Stomach (tissue), 8 donors: ENCODE measurements at regions not wholly inside any gene's neighbourhood (a gene's known extent, or its start where the extent isn't known, plus 50 kb on each side); places are given as distances from the start of the nearest gene placed in this dataset.
"Not testable (repeated sequence)": the region's sequence is repeated elsewhere in the genome, so short reads cannot be mapped to it uniquely, and the experiment has no call there.

Experiments
- DNase-seq, 2 donors: peaks; one replicate each; pipeline versions ENCODE4 v3.0.0 to v3.0.0-alpha.2; 2013 to 2019
- H3K27ac ChIP-seq, 5 donors: fragments of 200-600 bp in 4 of 5; sonication (generic) in 4 of 5; one replicate each; pipeline ENCODE4 v1.5.1; 2013 to 2019; ENCODE audit warnings: mild to moderate bottlenecking in 1 of 5, moderate library complexity in 1 of 5
- H3K27me3 ChIP-seq, 3 donors: fragments of 200-600 bp; sonication (generic); one replicate each; pipeline ENCODE4 v1.5.1; 2017 to 2019; ENCODE audit warnings: mixed run types in 1 of 3
- H3K36me3 ChIP-seq, 4 donors: fragments of 200-600 bp; sonication (generic); 1 replicate in 3 of 4; 2 replicates in 1 of 4; pipeline ENCODE4 v1.5.1; 2016 to 2019
- H3K4me1 ChIP-seq, 4 donors: fragments of 200-600 bp; sonication (generic); one replicate each; pipeline ENCODE4 v1.5.1; 2016 to 2019
- H3K4me3 ChIP-seq, 4 donors: fragments of 200-600 bp; sonication (generic) in 3 of 4; one replicate each; pipeline ENCODE4 v1.5.1; 2016 to 2019; ENCODE audit warnings: mild to moderate bottlenecking in 1 of 4
- H3K9me3 ChIP-seq, 4 donors: fragments of 200-600 bp; sonication (generic); one replicate each; pipeline ENCODE4 v1.5.1; 2016 to 2019
- CTCF ChIP-seq, 7 experiments: fragments of 450-650 bp in 4 of 7; fragments of 200-600 bp in 3 of 7; sonication (generic) in 3 of 7; IDR thresholded peaks; one replicate each; pipeline ENCODE4 v1.5.1; 2016 to 2019; ENCODE audit warnings: antibody characterized with exemption in 7 of 7, control low read depth in 2 of 7, mild to moderate bottlenecking in 1 of 7
- EP300 ChIP-seq: sonication (generic); formaldehyde crosslinking; IDR thresholded peaks from one replicate; pipeline ENCODE4 v1.6.1; 2017; ENCODE audit warnings: antibody characterized with exemption
- POLR2A ChIP-seq, 4 donors: fragments of 450-650 bp; IDR thresholded peaks; one replicate each; pipeline ENCODE4 v1.6.1; 2016; ENCODE audit warnings: antibody characterized with exemption in 4 of 4, control low read depth in 2 of 4, mild to moderate bottlenecking in 1 of 4, moderate library complexity in 1 of 4
- POLR2AphosphoS5 ChIP-seq, 3 donors: sonication (generic); formaldehyde crosslinking; IDR thresholded peaks; one replicate each; pipeline ENCODE4 v1.6.1; 2016; ENCODE audit warnings: antibody characterized with exemption in 3 of 3
- WGBS, 5 donors: extraction: QIAGEN DNeasy Blood & Tissue Kit in 3 of 5; methylation state at CpG; one replicate each; pipeline versions ENCODE4 v1.1.5 to v1.1.7; 2013 to 2018; 5-methylcytosine and 5-hydroxymethylcytosine counted together
- intact Hi-C: fragments of 100-400 bp; cut with DNase I; formaldehyde crosslinking; loops from one replicate; pipeline ENCODE4 v1.15.1; 2023; ENCODE audit warnings: low total_unique reads
- donor health status: healthy with polysubstance abuse.
- donor health status: Bipolar disorder and iron deficiency.
- donor health status: healthy.

GRCh38 chr10:131579251-131580071 is 267.9 kb upstream of the TCERG1L start:
- no peak overlapping the region for H3K27ac ChIP-seq
- H3K9me3 ChIP-seq: no peaks in the 10 kb centered on the region
- 84 to 97% (median 90%) methylated on average over 15 to 19 of the region's 19 CpGs for WGBS, 5 donors
- intact Hi-C loops: loop anchor here (10.0 kb wide), 1 partner anchor 205 kb away; no protein-coding TSS in a partner anchor
- peak in 1 of 2 donors; percentile 18 for DNase-seq
- TF ChIP-seq EP300: no peak
- no peak for TF ChIP-seq POLR2AphosphoS5 (IDR thresholded peaks at IDR 0.05)
- no peak for TF ChIP-seq POLR2A (IDR thresholded peaks at IDR 0.05)
- no peak for TF ChIP-seq CTCF (IDR thresholded peaks at IDR 0.05)
- no peaks in the 10 kb centered on the region for H3K4me1 ChIP-seq
- peaks cover 0 to 11% (median 0%) of the 10 kb centered on the region in 3 donors for H3K27me3 ChIP-seq
- H3K36me3 ChIP-seq: no peaks in the 10 kb centered on the region
- H3K4me3 ChIP-seq: no peak overlapping the region

- WGBS, 5 donors: 65 to 87% (median 80%) methylated on average over 11 of the region's 11 CpGs
- no peak for TF ChIP-seq POLR2AphosphoS5 (IDR thresholded peaks at IDR 0.05)
- no peak for TF ChIP-seq POLR2A (IDR thresholded peaks at IDR 0.05)
- TF ChIP-seq CTCF (IDR thresholded peaks at IDR 0.05): no peak
- no peak for TF ChIP-seq EP300
- peaks cover 0 to 5% (median 0%) of the 10 kb centered on the region in 3 donors for H3K27me3 ChIP-seq
- intact Hi-C loops: no loop called here
- no peak overlapping the region for H3K4me3 ChIP-seq
- DNase-seq: peak in 1 of 2 donors; percentile 20
- no peak overlapping the region for H3K27ac ChIP-seq
- no peaks in the 10 kb centered on the region for H3K9me3 ChIP-seq
- H3K36me3 ChIP-seq: no peaks in the 10 kb centered on the region
- H3K4me1 ChIP-seq: no peaks in the 10 kb centered on the region
These were observed 268.6 kb upstream of the TCERG1L start for GRCh38 chr10:131580076-131580652.

GRCh38 chr10:131580674-131581073 is 269.2 kb upstream of the TCERG1L start:
- intact Hi-C loops: no loop called here
- DNase-seq: peak; percentile 0 to 17
- 80 to 93% (median 85%) methylated on average over 3 of the region's 3 CpGs; no CpG with 5 or more reads in 1 of the 5 donors for WGBS, 5 donors

GRCh38 chr10:131581547-131581946 is 270.0 kb upstream of the TCERG1L start:
- H3K27me3 ChIP-seq, H3K9me3 ChIP-seq, H3K27ac ChIP-seq, H3K4me1 ChIP-seq, H3K4me3 ChIP-seq, H3K36me3 ChIP-seq, intact Hi-C loops: not testable (repeated sequence)
- WGBS, 5 donors: 38 to 63% (median 54%) methylated on average over 7 of the region's 7 CpGs
- peak; percentile 20 to 21 for DNase-seq

More at GRCh38 chr10:131580674-131581073, 269.2 kb upstream of the TCERG1L start:
- no peak for TF ChIP-seq CTCF (IDR thresholded peaks at IDR 0.05)
- no peak for TF ChIP-seq POLR2A (IDR thresholded peaks at IDR 0.05)
- no peak for TF ChIP-seq POLR2AphosphoS5 (IDR thresholded peaks at IDR 0.05)
- no peak for TF ChIP-seq EP300
- Histone ChIP-seq H3K4me3 (no peak overlapping the region), H3K36me3 (no peaks in the 10 kb centered on the region), H3K27ac (no peak overlapping the region), H3K4me1 (no peaks in the 10 kb centered on the region), H3K9me3 (no peaks in the 10 kb centered on the region), H3K27me3 (peaks cover 0 to 5% (median 0%) of the 10 kb centered on the region in 3 donors)
